GM23338 (cell line): ENCODE measurements at regions not wholly inside any gene's neighbourhood (a gene's known extent, or its start where the extent isn't known, plus 50 kb on each side); places are given as distances from the start of the nearest gene placed in this dataset.

Experiments used
- ATAC-seq: fragments of 200-7000 bp; cut with Tn5 transposase; 3 replicates; pipeline ENCODE4 v1.9.1; 2020
- DNase-seq: peaks from one replicate; pipeline ENCODE4 v3.0.0-alpha.2; 2015; ENCODE audit warnings: low spot score
- H2AFZ ChIP-seq: fragments of 200-600 bp; sonication (generic); 2 replicates; pipeline ENCODE4 v1.8.0; 2016; ENCODE audit warnings: antibody characterized with exemption, mild to moderate bottlenecking, moderate library complexity
- H3F3A ChIP-seq: fragments of 200-600 bp; sonication (generic); replicated peaks from 2 replicates; pipeline ENCODE4 v1.8.0; 2017; ENCODE audit warnings: antibody characterized with exemption, mixed run types, low read depth
- H3K27ac ChIP-seq: fragments of 200-600 bp; sonication (generic); 2 replicates; pipeline ENCODE4 v1.6.1; 2016; ENCODE audit warnings: low read depth
- H3K27me3 ChIP-seq: fragments of 200-600 bp; sonication (generic); 2 replicates; pipeline ENCODE4 v1.8.0; 2016; ENCODE audit warnings: mild to moderate bottlenecking, mixed run types, moderate library complexity; ENCODE audit not compliant: insufficient read depth
- H3K36me3 ChIP-seq: fragments of 200-600 bp; sonication (generic); 2 replicates; pipeline ENCODE4 v1.8.0; 2016; ENCODE audit warnings: mild to moderate bottlenecking; ENCODE audit not compliant: insufficient read depth
- H3K4me1 ChIP-seq: fragments of 200-600 bp; sonication (generic); 2 replicates; pipeline ENCODE4 v1.8.0; 2016; ENCODE audit warnings: mild to moderate bottlenecking, moderate library complexity; ENCODE audit not compliant: insufficient read depth
- H3K4me2 ChIP-seq: fragments of 200-600 bp; sonication (generic); 2 replicates; pipeline ENCODE4 v1.7.1; 2017; ENCODE audit warnings: mixed run types
- H3K4me3 ChIP-seq: fragments of 200-600 bp; sonication (generic); 2 replicates; pipeline ENCODE4 v1.6.1; 2016; ENCODE audit warnings: mixed run types
- H3K79me2 ChIP-seq: fragments of 200-600 bp; sonication (generic); replicated peaks from 2 replicates; pipeline ENCODE4 v1.8.0; 2017; ENCODE audit warnings: mild to moderate bottlenecking; ENCODE audit not compliant: insufficient read depth
- H3K9me2 ChIP-seq: fragments of 200-600 bp; sonication (generic); 2 replicates; pipeline ENCODE4 v1.8.0; 2017; ENCODE audit not compliant: insufficient read depth
- H4K20me1 ChIP-seq: fragments of 200-600 bp; sonication (generic); replicated peaks from 2 replicates; pipeline ENCODE4 v1.8.0; 2017; ENCODE audit warnings: mild to moderate bottlenecking; ENCODE audit not compliant: insufficient read depth
- H3K27ac Mint-ChIP-seq: 2 replicates; pipeline ENCODE4 v1.8.0; 2020; ENCODE audit warnings: inconsistent platforms, mild to moderate bottlenecking, moderate library complexity, mixed read lengths
- H3K27me3 Mint-ChIP-seq: 3 replicates; pipeline ENCODE4 v1.8.0; 2022; ENCODE audit warnings: low read depth, mild to moderate bottlenecking, moderate library complexity, mixed read lengths, inconsistent platforms; ENCODE audit not compliant: insufficient read depth, poor library complexity
- H3K36me3 Mint-ChIP-seq: 3 replicates; pipeline ENCODE4 v1.8.0; 2021; ENCODE audit warnings: low read depth, mild to moderate bottlenecking, inconsistent platforms, moderate library complexity, mixed read lengths
- H3K4me1 Mint-ChIP-seq: 3 replicates; pipeline ENCODE4 v1.8.0; 2020; ENCODE audit warnings: mild to moderate bottlenecking, inconsistent platforms, mixed read lengths
- H3K4me3 Mint-ChIP-seq: 3 replicates; pipeline ENCODE4 v1.8.0; 2021; ENCODE audit warnings: moderate library complexity, mild to moderate bottlenecking, inconsistent platforms, mixed read lengths
- H3K9me3 Mint-ChIP-seq: 3 replicates; pipeline ENCODE4 v1.8.0; 2020; ENCODE audit warnings: moderate library complexity, mild to moderate bottlenecking, inconsistent platforms, mixed read lengths
- CTCF ChIP-seq, 2 experiments: fragments of 200-600 bp in 1 of 2; sonication (generic) in 1 of 2; conservative IDR thresholded peaks; 2 replicates each; pipeline versions ENCODE4 v1.5.1 to v1.6.1; 2016 to 2017; ENCODE audit warnings: antibody characterized with exemption in 2 of 2, low read depth in 2 of 2, mild to moderate bottlenecking in 2 of 2, moderate library complexity in 1 of 2
- ETS1 ChIP-seq: IDR thresholded peaks from 2 replicates; pipeline ENCODE4 v1.6.1; 2016; ENCODE audit warnings: antibody characterized with exemption
- EZH2 ChIP-seq: fragments of 200-600 bp; sonication (generic); IDR thresholded peaks from one replicate; pipeline ENCODE4 v1.8.0; 2017; ENCODE audit warnings: antibody characterized with exemption, mild to moderate bottlenecking, low read depth; ENCODE audit not compliant: unreplicated experiment
- EZH2phosphoT487 ChIP-seq: fragments of 200-600 bp; sonication (generic); IDR thresholded peaks from one replicate; pipeline ENCODE4 v1.8.1; 2018; ENCODE audit warnings: antibody characterized with exemption; ENCODE audit not compliant: unreplicated experiment
- JUNB ChIP-seq: IDR thresholded peaks from one replicate; pipeline ENCODE4 v1.6.1; 2016; ENCODE audit warnings: antibody characterized with exemption; ENCODE audit not compliant: unreplicated experiment
- NANOG ChIP-seq: IDR thresholded peaks from 2 replicates; pipeline ENCODE4 v1.6.1; 2016; ENCODE audit warnings: antibody characterized with exemption, borderline replicate concordance
- POLR2AphosphoS5 ChIP-seq: IDR thresholded peaks from 2 replicates; pipeline ENCODE4 v1.6.1; 2016; ENCODE audit warnings: antibody characterized with exemption, low read depth
- REST ChIP-seq: IDR thresholded peaks from one replicate; pipeline ENCODE4 v1.6.1; 2018; ENCODE audit warnings: antibody characterized with exemption; ENCODE audit not compliant: unreplicated experiment
- STAT1 ChIP-seq: IDR thresholded peaks from one replicate; pipeline ENCODE4 v1.6.1; 2016; ENCODE audit warnings: antibody characterized with exemption; ENCODE audit not compliant: unreplicated experiment
- ZNF114 ChIP-seq: fragments of 250-450 bp; sonication (Bioruptor Pico); IDR thresholded peaks from 2 replicates; pipeline ENCODE4 v1.5.0; 2020; ENCODE audit warnings: mild to moderate bottlenecking, moderate library complexity
- ZNF331 ChIP-seq: fragments of 250-450 bp; sonication (Bioruptor Pico); IDR thresholded peaks from 2 replicates; pipeline ENCODE4 v1.5.0; 2020; ENCODE audit warnings: low read depth, mild to moderate bottlenecking, moderate library complexity
- ZNF462 ChIP-seq: fragments of 250-450 bp; sonication (Bioruptor Pico); IDR thresholded peaks from 2 replicates; pipeline ENCODE4 v1.5.0; 2020; ENCODE audit warnings: mild to moderate bottlenecking, moderate library complexity

GRCh38 chr6:86128130-86128814, 485.6 kb upstream of the SYNCRIP start (continued):
- TF ChIP-seq ZNF462 (CRISPR knock-in tag) = no peak
- no peak for TF ChIP-seq EZH2
- no peak for TF ChIP-seq EZH2phosphoT487
- TF ChIP-seq ZNF331 (CRISPR knock-in tag) = no peak
- no peak for TF ChIP-seq ZNF114

- no peak overlapping the region for H3K4me2 ChIP-seq
- Mint-ChIP-seq H3K27ac (no peak overlapping the region), H3K9me3 (no peaks in the 10 kb centered on the region), H3K4me1 (no peaks in the 10 kb centered on the region), H3K27me3 (no peaks in the 10 kb centered on the region), H3K36me3 (no peaks in the 10 kb centered on the region), H3K4me3 (no peak overlapping the region)
- DNase-seq (no peak), ATAC-seq (no peak)
- no peaks in the 10 kb centered on the region for H4K20me1 ChIP-seq
- TF ChIP-seq NANOG = no peak
- TF ChIP-seq ZNF114 = no peak
- TF ChIP-seq REST = no peak
- no peak for TF ChIP-seq POLR2AphosphoS5
- no peak for TF ChIP-seq STAT1
- no peak for TF ChIP-seq CTCF (conservative IDR thresholded peaks at IDR 0.05; ENCODE audit: low read depth in 2 of 2)
- no peak for TF ChIP-seq ETS1
- TF ChIP-seq JUNB = no peak
- H3K4me1 ChIP-seq = no peaks in the 10 kb centered on the region
- peaks cover 5% of the 10 kb centered on the region; the same call in 1 of the 2 replicates for H3K9me2 ChIP-seq
- no peaks in the 10 kb centered on the region for H3K27me3 ChIP-seq
- H3K27ac ChIP-seq = no peak overlapping the region
- no peak overlapping the region for H2AFZ ChIP-seq
- no peaks in the 10 kb centered on the region for H3K79me2 ChIP-seq
- no peaks in the 10 kb centered on the region for H3F3A ChIP-seq
- no peaks in the 10 kb centered on the region for H3K36me3 ChIP-seq
- no peak overlapping the region for H3K4me3 ChIP-seq
Measured at GRCh38 chr6:86122086-86122485, 479.4 kb upstream of the SYNCRIP start.
